Activated CD4-positive, alpha-beta T cell treated with anti-CD3 and anti-CD28 coated beads, Interleukin-2, amount 10 ng/mL, durations not matched to agents 7 days and 5 days (primary cell): ENCODE measurements at regions not wholly inside any gene's neighbourhood (a gene's known extent, or its start where the extent isn't known, plus 50 kb on each side); places are given as distances from the start of the nearest gene placed in this dataset.
"Not testable (repeated sequence)": the region's sequence is repeated elsewhere in the genome, so short reads cannot be mapped to it uniquely, and the experiment has no call there.

Experiments used
- CTCF ChIA-PET: fragments of 350-600 bp; sonication (Branson Sonifier 250); formaldehyde crosslinking; loops from one replicate; lab custom pipeline; 2021; ENCODE audit warnings: antibody characterized with exemption; lab: Charles Lee
- POLR2A ChIA-PET: fragments of 350-600 bp; sonication (Branson Sonifier 250); formaldehyde crosslinking; loops from one replicate; lab custom pipeline; 2021; ENCODE audit warnings: antibody characterized with exemption; lab: Charles Lee
- DNase-seq: peaks from one replicate; pipeline ENCODE4 v3.0.0-alpha.2; 2020
- H3K27ac Mint-ChIP-seq: one replicate; pipeline ENCODE4 v1.8.0; 2021; ENCODE audit warnings: mild to moderate bottlenecking, moderate library complexity, mixed read lengths
- H3K27me3 Mint-ChIP-seq: one replicate; pipeline ENCODE4 v1.8.0; 2021; ENCODE audit warnings: mixed read lengths
- H3K36me3 Mint-ChIP-seq: one replicate; pipeline ENCODE4 v1.8.0; 2021; ENCODE audit warnings: low read depth, mixed read lengths
- H3K4me1 Mint-ChIP-seq: one replicate; pipeline ENCODE4 v1.8.0; 2021; ENCODE audit warnings: mixed read lengths
- H3K4me3 Mint-ChIP-seq: one replicate; pipeline ENCODE4 v1.8.0; 2021; ENCODE audit warnings: mild to moderate bottlenecking, moderate library complexity, mixed read lengths
- H3K9me3 Mint-ChIP-seq: one replicate; pipeline ENCODE4 v1.8.0; 2021; ENCODE audit warnings: mixed read lengths

- Mint-ChIP-seq H3K9me3 (no peaks in the 10 kb centered on the region), H3K36me3 (no peaks in the 10 kb centered on the region), H3K4me1 (no peaks in the 10 kb centered on the region), H3K27me3 (peaks cover 2% of the 10 kb centered on the region), H3K4me3 (no peak overlapping the region), H3K27ac (no peak overlapping the region)
- ChIA-PET CTCF (no interaction called here), POLR2A (no interaction called here)
- no peak for DNase-seq
Measured at GRCh38 chr7:112969946-112970345, 116.7 kb downstream of the GPR85 start.

DNA sequence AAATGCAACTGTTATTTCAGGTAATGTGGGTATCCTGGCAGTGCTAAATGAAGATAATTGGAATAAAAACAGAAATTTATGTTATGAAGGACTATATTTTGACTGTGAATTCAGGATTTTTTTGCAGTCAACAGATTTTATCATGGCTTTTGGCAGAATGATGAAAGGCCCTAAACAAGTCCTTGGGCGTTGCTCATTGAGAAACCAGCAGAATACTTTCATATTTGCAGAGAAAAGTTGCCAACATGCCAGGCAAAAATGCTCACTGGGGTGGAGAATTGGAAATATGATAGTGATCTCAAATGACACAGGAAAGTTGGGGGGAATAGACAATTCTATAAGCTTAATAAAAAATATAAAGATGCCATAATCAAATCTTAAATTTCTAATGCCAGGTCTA is 121.1 kb downstream of the GPR85 start:
- ChIA-PET CTCF (no interaction called here), POLR2A (no interaction called here)
- DNase-seq: no peak
- H3K4me1 Mint-ChIP-seq: no peaks in the 10 kb centered on the region
- peaks cover 12% of the 10 kb centered on the region for H3K27me3 Mint-ChIP-seq
- H3K36me3 Mint-ChIP-seq: no peaks in the 10 kb centered on the region
- no peak overlapping the region for H3K4me3 Mint-ChIP-seq
- H3K27ac Mint-ChIP-seq: no peak overlapping the region
- no peaks in the 10 kb centered on the region for H3K9me3 Mint-ChIP-seq

DNA sequence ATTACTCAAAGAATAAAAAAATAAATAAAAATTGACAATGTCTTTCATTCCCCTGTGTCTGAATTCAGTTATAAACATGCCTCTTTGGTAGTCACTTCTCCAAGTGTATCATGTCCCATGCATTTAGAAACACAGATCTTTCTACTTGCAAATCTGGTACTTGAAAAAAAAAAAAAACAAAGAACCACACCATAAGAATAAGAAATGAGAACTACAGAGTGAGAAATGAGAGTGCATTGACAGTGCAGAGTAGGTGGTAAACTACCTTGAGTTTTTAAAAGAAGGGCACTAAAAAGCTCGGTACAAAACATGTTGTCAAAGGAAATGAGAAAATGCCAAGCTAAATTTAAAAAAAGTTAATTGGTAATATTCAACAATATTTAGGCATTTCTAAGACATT is 123.0 kb downstream of the GPR85 start:
- Mint-ChIP-seq H3K9me3 (no peaks in the 10 kb centered on the region), H3K36me3 (no peaks in the 10 kb centered on the region), H3K4me3 (no peak overlapping the region), H3K27ac (no peak overlapping the region), H3K4me1 (no peaks in the 10 kb centered on the region), H3K27me3 (peaks cover 12% of the 10 kb centered on the region)
- no peak for DNase-seq
- CTCF ChIA-PET: interaction anchor here (1.5 kb wide), 1 partner anchor 9 kb away, joined by 3 read pairs; no protein-coding TSS in a partner anchor
- POLR2A ChIA-PET: no interaction called here

GRCh38 chr7:112962815-112963214 is 123.8 kb downstream of the GPR85 start:
- Mint-ChIP-seq H3K36me3 (no peaks in the 10 kb centered on the region), H3K4me1 (no peaks in the 10 kb centered on the region)

GRCh38 chr7:112959276-112959675 is 127.4 kb downstream of the GPR85 start:
- H3K27me3 Mint-ChIP-seq: peaks cover 14% of the 10 kb centered on the region
- H3K9me3 Mint-ChIP-seq: no peaks in the 10 kb centered on the region
- no peak overlapping the region for H3K4me3 Mint-ChIP-seq
- ChIA-PET CTCF (no interaction called here), POLR2A (no interaction called here)
- no peaks in the 10 kb centered on the region for H3K36me3 Mint-ChIP-seq
- DNase-seq: no peak
- no peak overlapping the region for H3K27ac Mint-ChIP-seq
- no peaks in the 10 kb centered on the region for H3K4me1 Mint-ChIP-seq

More at GRCh38 chr7:112962815-112963214, 123.8 kb downstream of the GPR85 start:
- ChIA-PET POLR2A (no interaction called here), CTCF (no interaction called here)
- Mint-ChIP-seq H3K4me3 (no peak overlapping the region), H3K27ac (no peak overlapping the region), H3K9me3 (no peaks in the 10 kb centered on the region), H3K27me3 (peaks cover 12% of the 10 kb centered on the region)
- DNase-seq: no peak

DNA sequence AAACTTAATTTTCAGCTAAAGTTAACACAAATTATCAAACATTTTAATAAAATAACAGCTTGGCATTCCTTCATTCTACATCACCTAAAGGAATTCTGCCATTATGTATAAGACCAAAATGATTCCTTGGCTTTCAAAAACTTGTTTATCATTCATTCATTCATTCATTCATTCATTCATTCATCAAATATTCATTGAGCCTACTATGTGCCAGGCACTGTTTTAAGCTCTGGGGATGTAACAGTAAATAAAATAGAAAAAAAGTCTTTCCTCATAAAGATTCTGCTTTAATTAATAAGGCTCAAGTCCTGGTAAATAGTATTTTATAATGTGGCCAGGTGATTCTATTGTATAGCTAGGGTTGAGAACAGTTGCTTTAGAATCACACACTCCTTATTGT is 127.9 kb downstream of the GPR85 start:
- Mint-ChIP-seq H3K4me1 (no peaks in the 10 kb centered on the region), H3K27ac (no peak overlapping the region), H3K4me3 (no peak overlapping the region), H3K36me3 (no peaks in the 10 kb centered on the region), H3K27me3 (peaks cover 12% of the 10 kb centered on the region), H3K9me3 (no peaks in the 10 kb centered on the region)
- DNase-seq: no peak
- ChIA-PET CTCF (no interaction called here), POLR2A (no interaction called here)

GRCh38 chr7:112957901-112958300 is 128.7 kb downstream of the GPR85 start:
- Mint-ChIP-seq H3K36me3 (no peaks in the 10 kb centered on the region), H3K27me3 (peaks cover 7% of the 10 kb centered on the region), H3K27ac (no peak overlapping the region), H3K4me1 (no peaks in the 10 kb centered on the region), H3K4me3 (no peak overlapping the region), H3K9me3 (no peaks in the 10 kb centered on the region)
- POLR2A ChIA-PET: no interaction called here
- CTCF ChIA-PET: no interaction called here
- no peak for DNase-seq

- POLR2A ChIA-PET, H3K36me3 Mint-ChIP-seq, H3K4me1 Mint-ChIP-seq, H3K9me3 Mint-ChIP-seq, DNase-seq, H3K4me3 Mint-ChIP-seq, CTCF ChIA-PET, H3K27ac Mint-ChIP-seq: not testable (repeated sequence)
- peaks cover 24% of the 10 kb centered on the region for H3K27me3 Mint-ChIP-seq
Measured at GRCh38 chr7:112953031-112953430, 133.6 kb downstream of the GPR85 start.

GRCh38 chr7:112951070-112951469 is 135.6 kb downstream of the GPR85 start:
- ChIA-PET POLR2A (no interaction called here), CTCF (no interaction called here)
- no peaks in the 10 kb centered on the region for H3K9me3 Mint-ChIP-seq
- no peak for DNase-seq
- H3K27me3 Mint-ChIP-seq: peaks cover 25% of the 10 kb centered on the region
- H3K4me3 Mint-ChIP-seq: no peak overlapping the region
- H3K4me1 Mint-ChIP-seq: no peaks in the 10 kb centered on the region
- H3K27ac Mint-ChIP-seq: no peak overlapping the region
- H3K36me3 Mint-ChIP-seq: no peaks in the 10 kb centered on the region

DNA sequence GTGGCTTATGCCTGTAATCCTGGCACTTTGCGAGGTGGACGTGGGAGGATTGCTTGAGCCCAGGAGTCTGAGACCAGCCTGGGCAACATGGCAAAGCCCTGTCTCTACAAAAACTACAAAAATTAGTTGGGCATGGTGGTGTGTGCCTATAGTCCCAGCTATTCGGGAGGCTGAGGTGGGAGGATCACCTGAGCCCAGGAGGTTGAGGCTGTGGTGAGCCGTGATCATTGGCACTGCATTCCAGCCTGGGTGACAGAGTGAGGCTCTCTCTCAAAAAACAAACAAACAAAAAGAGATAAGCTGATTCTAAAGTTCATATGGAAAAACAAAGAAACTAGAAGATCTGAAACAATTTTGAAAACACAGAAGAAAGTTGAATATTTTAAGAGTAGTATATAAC is 136.9 kb downstream of the GPR85 start:
- H3K4me3 Mint-ChIP-seq, POLR2A ChIA-PET, H3K27ac Mint-ChIP-seq, H3K4me1 Mint-ChIP-seq, H3K36me3 Mint-ChIP-seq, DNase-seq, CTCF ChIA-PET, H3K9me3 Mint-ChIP-seq: not testable (repeated sequence)
- peaks cover 26% of the 10 kb centered on the region for H3K27me3 Mint-ChIP-seq

DNA sequence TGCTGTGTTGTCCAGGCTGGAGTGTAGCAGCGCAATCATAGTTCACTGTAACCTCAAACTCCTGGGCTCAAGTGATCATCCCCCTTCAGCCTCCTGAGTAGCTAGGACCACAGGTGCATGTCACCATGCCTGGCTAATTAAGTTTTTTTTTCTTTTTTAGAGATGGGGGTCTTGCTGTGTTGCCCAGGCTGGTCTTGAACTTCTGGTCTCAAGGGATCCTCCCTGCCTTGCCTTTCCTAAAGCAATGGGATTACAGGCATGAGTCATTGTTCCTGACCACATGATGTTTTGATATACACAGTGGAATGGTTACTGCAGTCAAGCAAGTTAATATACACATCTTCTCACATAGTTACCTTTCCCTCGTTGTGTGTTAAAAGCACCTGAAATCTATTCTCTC is 140.3 kb downstream of the GPR85 start:
- Mint-ChIP-seq H3K9me3 (no peaks in the 10 kb centered on the region), H3K4me1 (no peaks in the 10 kb centered on the region), H3K36me3 (no peaks in the 10 kb centered on the region), H3K27ac (no peak overlapping the region), H3K4me3 (no peak overlapping the region), H3K27me3 (peaks cover 26% of the 10 kb centered on the region)
- ChIA-PET POLR2A (no interaction called here), CTCF (no interaction called here)
- DNase-seq: no peak

GRCh38 chr7:112945046-112945445 is 141.6 kb downstream of the GPR85 start:
- Mint-ChIP-seq H3K27ac (no peak overlapping the region), H3K27me3 (peaks cover 19% of the 10 kb centered on the region), H3K4me1 (peaks cover 11% of the 10 kb centered on the region), H3K9me3 (no peaks in the 10 kb centered on the region), H3K4me3 (no peak overlapping the region), H3K36me3 (no peaks in the 10 kb centered on the region)
- DNase-seq: no peak
- CTCF ChIA-PET: no interaction called here
- POLR2A ChIA-PET: no interaction called here

DNA sequence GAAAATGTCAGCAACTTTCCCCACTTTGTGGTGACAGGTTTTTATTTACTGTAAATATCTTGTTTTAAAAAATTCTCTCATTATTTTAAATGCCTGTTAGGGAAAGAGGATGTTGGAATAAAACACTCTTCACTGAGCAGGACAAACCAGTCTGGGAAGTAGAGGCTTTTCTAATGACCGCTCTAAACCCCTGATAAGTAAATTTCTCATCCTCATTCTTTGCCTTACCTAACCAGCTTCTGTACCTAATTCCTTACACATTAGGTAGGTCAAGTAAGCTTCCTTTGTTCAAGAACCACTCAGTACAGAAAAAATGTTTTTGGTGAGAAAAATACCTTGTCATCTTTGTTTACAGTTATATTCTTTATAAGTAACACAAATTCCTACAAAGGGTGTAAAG is 143.6 kb downstream of the GPR85 start:
- peaks cover 21% of the 10 kb centered on the region for H3K4me1 Mint-ChIP-seq
- DNase-seq: no peak
- POLR2A ChIA-PET: no interaction called here
- H3K36me3 Mint-ChIP-seq: no peaks in the 10 kb centered on the region
- no peak overlapping the region for H3K4me3 Mint-ChIP-seq
- CTCF ChIA-PET: no interaction called here
- no peaks in the 10 kb centered on the region for H3K9me3 Mint-ChIP-seq
- peaks cover 12% of the 10 kb centered on the region for H3K27me3 Mint-ChIP-seq
- no peak overlapping the region for H3K27ac Mint-ChIP-seq

DNA sequence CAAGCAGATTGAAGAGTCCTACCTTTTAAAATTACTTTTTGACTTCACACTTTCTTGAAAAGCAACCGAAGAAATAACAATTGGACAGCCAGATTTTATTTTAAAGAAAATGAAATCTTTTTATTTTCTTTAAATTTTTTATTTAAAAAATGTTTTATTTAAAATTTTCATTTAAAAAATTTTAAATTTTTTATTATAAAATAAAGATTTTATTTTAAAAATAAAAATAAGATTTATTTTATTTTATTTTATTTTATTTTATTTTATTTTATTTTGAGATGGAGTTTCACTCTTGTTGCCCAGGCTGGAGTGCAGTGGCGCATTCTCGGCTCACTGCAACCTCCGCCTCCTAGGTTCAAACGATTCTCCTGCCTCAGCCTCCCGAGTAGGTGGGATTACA is 144.5 kb downstream of the GPR85 start:
- H3K27ac Mint-ChIP-seq, POLR2A ChIA-PET, H3K4me3 Mint-ChIP-seq, H3K9me3 Mint-ChIP-seq, DNase-seq, H3K36me3 Mint-ChIP-seq, CTCF ChIA-PET: not testable (repeated sequence)
- Mint-ChIP-seq H3K27me3 (peaks cover 12% of the 10 kb centered on the region), H3K4me1 (peaks cover 26% of the 10 kb centered on the region)
